ENCODE measurements at regions not wholly inside any gene's neighbourhood (a gene's known extent, or its start where the extent isn't known, plus 50 kb on each side); places are given as distances from the start of the nearest gene placed in this dataset.

GRCh38 chr12:92259696-92260251 is 114.1 kb upstream of the BTG1 start:
- peaks cover 19% of the 10 kb centered on the region for H3K27me3 Mint-ChIP-seq (ENCODE audit: insufficient read depth, low read depth)
- Histone ChIP-seq H3K27me3 (no peaks in the 10 kb centered on the region), H3K79me2 (ENCODE audit: low read depth) (no peaks in the 10 kb centered on the region), H3K9me3 (ENCODE audit: low read depth) (no peaks in the 10 kb centered on the region), H2AFZ (replicated peaks) (no peak overlapping the region), H3K36me3 (no peaks in the 10 kb centered on the region), H3F3A (ENCODE audit: low read depth) (no peaks in the 10 kb centered on the region), H3K4me1 (no peaks in the 10 kb centered on the region), H4K20me1 (ENCODE audit: low read depth) (no peaks in the 10 kb centered on the region), H3K9ac (no peak overlapping the region), H3K4me2 (no peak overlapping the region), H3K4me3 (no peak overlapping the region), H3K27ac (no peak overlapping the region)
- H3K4me3 Mint-ChIP-seq: no peak overlapping the region
- no peak for DNase-seq (ENCODE audit: low spot score)
- TF ChIP-seq, protein P1, sequence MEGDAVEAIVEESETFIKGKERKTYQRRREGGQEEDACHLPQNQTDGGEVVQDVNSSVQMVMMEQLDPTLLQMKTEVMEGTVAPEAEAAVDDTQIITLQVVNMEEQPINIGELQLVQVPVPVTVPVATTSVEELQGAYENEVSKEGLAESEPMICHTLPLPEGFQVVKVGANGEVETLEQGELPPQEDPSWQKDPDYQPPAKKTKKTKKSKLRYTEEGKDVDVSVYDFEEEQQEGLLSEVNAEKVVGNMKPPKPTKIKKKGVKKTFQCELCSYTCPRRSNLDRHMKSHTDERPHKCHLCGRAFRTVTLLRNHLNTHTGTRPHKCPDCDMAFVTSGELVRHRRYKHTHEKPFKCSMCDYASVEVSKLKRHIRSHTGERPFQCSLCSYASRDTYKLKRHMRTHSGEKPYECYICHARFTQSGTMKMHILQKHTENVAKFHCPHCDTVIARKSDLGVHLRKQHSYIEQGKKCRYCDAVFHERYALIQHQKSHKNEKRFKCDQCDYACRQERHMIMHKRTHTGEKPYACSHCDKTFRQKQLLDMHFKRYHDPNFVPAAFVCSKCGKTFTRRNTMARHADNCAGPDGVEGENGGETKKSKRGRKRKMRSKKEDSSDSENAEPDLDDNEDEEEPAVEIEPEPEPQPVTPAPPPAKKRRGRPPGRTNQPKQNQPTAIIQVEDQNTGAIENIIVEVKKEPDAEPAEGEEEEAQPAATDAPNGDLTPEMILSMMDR (IDR thresholded peaks at IDR 0.05): no peak
- peaks cover 28% of the 10 kb centered on the region for H3K4me1 Mint-ChIP-seq
- H3K36me3 Mint-ChIP-seq: no peaks in the 10 kb centered on the region
- H3K9me3 Mint-ChIP-seq: peaks cover 6% of the 10 kb centered on the region
- no peak overlapping the region for H3K27ac Mint-ChIP-seq

DNA sequence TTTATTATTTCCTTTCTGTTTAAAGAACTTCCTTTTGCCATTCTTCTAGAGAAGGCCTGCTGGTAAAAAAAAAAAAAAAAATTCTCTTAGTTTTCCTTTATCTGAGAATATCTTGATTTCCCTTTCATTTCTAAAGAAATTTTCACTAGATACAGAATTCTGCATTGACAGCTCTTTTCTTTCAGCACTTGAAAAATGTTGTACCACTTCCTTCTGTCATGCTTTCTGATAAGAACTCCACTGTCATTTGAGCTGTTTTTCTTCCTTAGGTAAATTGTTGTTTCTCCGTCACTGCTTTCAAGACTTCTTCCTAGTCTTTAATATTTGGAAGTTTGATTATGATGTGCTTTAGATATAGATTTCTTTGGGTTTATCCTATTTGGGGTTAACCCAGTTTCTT is 113.6 kb upstream of the BTG1 start:
- Histone ChIP-seq H3K4me2 (no peak overlapping the region), H3K36me3 (no peaks in the 10 kb centered on the region), H3K27ac (no peak overlapping the region), H3K4me3 (no peak overlapping the region), H3K9me3 (ENCODE audit: low read depth) (no peaks in the 10 kb centered on the region), H3K79me2 (ENCODE audit: low read depth) (no peaks in the 10 kb centered on the region), H3K4me1 (no peaks in the 10 kb centered on the region), H3F3A (ENCODE audit: low read depth) (no peaks in the 10 kb centered on the region), H3K27me3 (no peaks in the 10 kb centered on the region), H4K20me1 (ENCODE audit: low read depth) (no peaks in the 10 kb centered on the region), H2AFZ (replicated peaks) (no peak overlapping the region), H3K9ac (no peak overlapping the region)
- Mint-ChIP-seq H3K9me3 (peaks cover 10% of the 10 kb centered on the region), H3K4me1 (peaks cover 23% of the 10 kb centered on the region), H3K27me3 (ENCODE audit: insufficient read depth, low read depth) (peaks cover 24% of the 10 kb centered on the region), H3K36me3 (no peaks in the 10 kb centered on the region), H3K27ac (no peak overlapping the region), H3K4me3 (no peak overlapping the region)
- DNase-seq (ENCODE audit: low spot score): no peak
- TF ChIP-seq EZH2phosphoT487 (IDR thresholded peaks at IDR 0.05): no peak
- no peak for TF ChIP-seq EZH2 (IDR thresholded peaks at IDR 0.05)
- TF ChIP-seq, protein P1 (IDR thresholded peaks at IDR 0.05): no peak

DNA sequence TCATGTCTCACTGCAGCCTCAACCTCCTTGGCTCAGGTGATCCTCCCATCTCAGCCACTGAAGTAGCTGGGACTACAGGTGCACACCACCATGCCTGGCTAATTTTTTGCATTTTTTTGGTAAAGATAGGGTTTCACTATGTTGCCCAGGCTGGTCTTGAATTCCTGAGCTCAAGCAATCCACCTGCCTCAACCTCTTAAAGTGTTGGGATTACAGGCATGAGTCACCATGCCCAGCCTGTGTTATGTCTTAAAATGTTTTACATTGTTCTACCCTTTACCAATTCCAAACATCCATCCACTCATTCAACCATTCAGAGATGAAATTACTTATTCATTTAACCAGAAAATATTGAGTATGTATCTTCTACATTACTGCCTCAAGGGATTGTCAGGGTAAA is 111.6 kb upstream of the BTG1 start:
- Histone ChIP-seq H4K20me1 (ENCODE audit: low read depth) (no peaks in the 10 kb centered on the region), H3K9ac (no peak overlapping the region), H3K9me3 (ENCODE audit: low read depth) (no peaks in the 10 kb centered on the region), H3K27ac (no peak overlapping the region), H3K4me2 (no peak overlapping the region), H3K4me3 (no peak overlapping the region), H3K4me1 (no peaks in the 10 kb centered on the region), H2AFZ (replicated peaks) (no peak overlapping the region), H3K36me3 (no peaks in the 10 kb centered on the region), H3K27me3 (no peaks in the 10 kb centered on the region), H3F3A (ENCODE audit: low read depth) (no peaks in the 10 kb centered on the region), H3K79me2 (ENCODE audit: low read depth) (no peaks in the 10 kb centered on the region)
- no peak for TF ChIP-seq EZH2phosphoT487 (IDR thresholded peaks at IDR 0.05)
- no peak for TF ChIP-seq EZH2 (IDR thresholded peaks at IDR 0.05)
- TF ChIP-seq, protein P1 (IDR thresholded peaks at IDR 0.05): no peak
- Mint-ChIP-seq H3K4me1 (peaks cover 23% of the 10 kb centered on the region), H3K4me3 (no peak overlapping the region), H3K36me3 (no peaks in the 10 kb centered on the region), H3K27ac (no peak overlapping the region), H3K9me3 (peaks cover 19% of the 10 kb centered on the region), H3K27me3 (ENCODE audit: insufficient read depth, low read depth) (peaks cover 33% of the 10 kb centered on the region)
- no peak for DNase-seq (ENCODE audit: low spot score)

Measured in neural progenitor cell (in vitro differentiated cells).